HepG2 (cell line): ENCODE measurements at regions not wholly inside any gene's neighbourhood (a gene's known extent, or its start where the extent isn't known, plus 50 kb on each side); places are given as distances from the start of the nearest gene placed in this dataset.

Experiments
- ATAC-seq: fragments of 200-7000 bp; cut with Tn5 transposase; 3 replicates; pipeline ENCODE4 v1.9.1; 2020; ENCODE audit warnings: mild to moderate bottlenecking, moderate library complexity
- BruUV-seq: library from RNA; stranded (reverse); fragments of 400-500 nt; replicated peaks from 2 replicates; lab custom pipeline; 2021; lab: Mats Ljungman, UMichigan
- CTCF ChIA-PET: fragments of 300-600 bp; formaldehyde crosslinking; extraction: SDS; loops from one replicate; lab custom pipeline; 2021; ENCODE audit warnings: low total read pairs, inconsistent platforms, low intra/inter-chr PET ratio; lab: Yijun Ruan, JAX
- POLR2A ChIA-PET: fragments of 350-600 bp; sonication (Branson Sonifier 250); formaldehyde crosslinking; loops from one replicate; lab custom pipeline; 2020; ENCODE audit warnings: antibody characterized with exemption, inconsistent platforms; lab: Yijun Ruan, JAX
- DNase-seq: peaks from one replicate; pipeline ENCODE4 v3.0.0-alpha.2; 2015; ENCODE audit warnings: low spot score
- FAIRE-seq: peaks from 3 replicates; lab custom pipeline; 2011; peaks lifted over from hg19 to GRCh38; lab: Jason Lieb, UNC
- H2AFZ ChIP-seq: one replicate; pipeline ENCODE4 v1.6.1; 2011; ENCODE audit warnings: low read length, inconsistent platforms
- H3K27ac ChIP-seq: fragments of 300-600 bp; 3 replicates; pipeline ENCODE4 v1.8.0; 2011; ENCODE audit warnings: mixed run types, mild to moderate bottlenecking, mixed read lengths, low read length, inconsistent platforms; ENCODE audit not compliant: insufficient read depth; ENCODE audit errors: extremely low read length
- H3K27me3 ChIP-seq, 2 experiments: fragments of 200-600 bp in 1 of 2; 2 replicates in 1 of 2; 3 replicates in 1 of 2; pipeline versions ENCODE4 v1.6.0 to v1.8.0; 2011; ENCODE audit warnings: low read length in 2 of 2, mild to moderate bottlenecking in 2 of 2, moderate library complexity in 2 of 2, inconsistent platforms in 1 of 2; ENCODE audit not compliant: insufficient read depth in 2 of 2, control insufficient read depth in 1 of 2
- H3K36me3 ChIP-seq, 2 experiments: fragments of 200-600 bp in 1 of 2; replicated peaks in 1 of 2; 2 replicates in 1 of 2; 3 replicates in 1 of 2; pipeline versions ENCODE4 v1.5.1 to v1.8.0; 2011; ENCODE audit warnings: low read length in 2 of 2, inconsistent platforms in 1 of 2; ENCODE audit not compliant: insufficient read depth in 2 of 2, control insufficient read depth in 1 of 2
- H3K4me1 ChIP-seq: 2 replicates; pipeline ENCODE4 v1.5.1; 2012; ENCODE audit warnings: low read length, inconsistent platforms; ENCODE audit not compliant: insufficient read depth
- H3K4me2 ChIP-seq: 2 replicates; pipeline ENCODE4 v1.6.0; 2011; ENCODE audit warnings: low read depth, low read length, inconsistent platforms
- H3K4me3 ChIP-seq, 3 experiments: fragments of 200-600 bp in 1 of 3; sonication (generic), shearing (Covaris generic) in 1 of 3; replicated peaks in 1 of 3; 2 replicates each; pipeline ENCODE4 v1.5.1; 2011 to 2016; ENCODE audit warnings: low read length in 3 of 3, inconsistent platforms in 2 of 3, low read depth in 2 of 3, mild to moderate bottlenecking in 2 of 3, control low read depth in 1 of 3, mixed read lengths in 1 of 3; ENCODE audit not compliant: insufficient read depth in 1 of 3
- H3K79me2 ChIP-seq: one replicate; pipeline ENCODE4 v1.6.1; 2011; ENCODE audit warnings: low read length, inconsistent platforms; ENCODE audit not compliant: insufficient read depth
- H3K9ac ChIP-seq: 2 replicates; pipeline ENCODE4 v1.6.0; 2011; ENCODE audit warnings: mild to moderate bottlenecking, low read depth, low read length, inconsistent platforms; ENCODE audit not compliant: insufficient read depth
- H3K9me3 ChIP-seq: 2 replicates; pipeline ENCODE4 v1.5.1; 2012; ENCODE audit warnings: mild to moderate bottlenecking, low read length
- H4K20me1 ChIP-seq: 2 replicates; pipeline ENCODE4 v1.6.0; 2011; ENCODE audit warnings: inconsistent platforms, mild to moderate bottlenecking, low read length, moderate library complexity; ENCODE audit not compliant: insufficient read depth
- DBP ChIP-seq: sonication (generic); formaldehyde crosslinking; IDR thresholded peaks from 2 replicates; pipeline ENCODE4 v1.4.0; 2020; ENCODE audit warnings: missing genetic modification reagents; ENCODE audit errors: not compliant biosample characterization
- ELF4 ChIP-seq: sonication (generic); formaldehyde crosslinking; IDR thresholded peaks from 2 replicates; pipeline ENCODE4 v1.5.0; 2020; ENCODE audit warnings: missing genetic modification reagents, mild to moderate bottlenecking, moderate library complexity, borderline replicate concordance
- FOXK1 ChIP-seq: sonication (generic); formaldehyde crosslinking; IDR thresholded peaks from 2 replicates; pipeline ENCODE4 v1.4.0; 2020; ENCODE audit warnings: low read depth, missing genetic modification reagents, borderline replicate concordance
- HMG20B ChIP-seq: conservative IDR thresholded peaks from 2 replicates; pipeline ENCODE4 v1.6.1; 2016; ENCODE audit warnings: missing genetic modification reagents, missing compliant biosample characterization
- HMGXB3 ChIP-seq: sonication (generic); formaldehyde crosslinking; IDR thresholded peaks from 2 replicates; pipeline ENCODE4 v1.4.0; 2020; ENCODE audit warnings: missing genetic modification reagents, borderline replicate concordance
- LBX2 ChIP-seq: sonication (generic); formaldehyde crosslinking; IDR thresholded peaks from 2 replicates; pipeline ENCODE4 v1.5.0; 2020; ENCODE audit warnings: missing genetic modification reagents, mild to moderate bottlenecking, borderline replicate concordance
- MXD4 ChIP-seq: IDR thresholded peaks from 2 replicates; pipeline ENCODE4 v1.6.1; 2016; ENCODE audit warnings: mild to moderate bottlenecking, missing biosample characterization, missing genetic modification reagents
- SMARCC2 ChIP-seq: fragments of 450-650 bp; IDR thresholded peaks from 2 replicates; pipeline ENCODE4 v1.6.1; 2017; ENCODE audit warnings: antibody characterized with exemption, mild to moderate bottlenecking
- TRAFD1 ChIP-seq: sonication (generic); formaldehyde crosslinking; IDR thresholded peaks from 2 replicates; pipeline ENCODE4 v1.5.1; 2020; ENCODE audit warnings: missing genetic modification reagents, mild to moderate bottlenecking, borderline replicate concordance
- YEATS2 ChIP-seq: sonication (generic); formaldehyde crosslinking; IDR thresholded peaks from 2 replicates; pipeline ENCODE4 v1.4.0; 2020; ENCODE audit warnings: missing genetic modification reagents, borderline replicate concordance
- ZFY ChIP-seq: sonication (generic); formaldehyde crosslinking; IDR thresholded peaks from 2 replicates; pipeline ENCODE4 v1.4.0; 2020; ENCODE audit warnings: missing genetic modification reagents
- ZNF136 ChIP-seq: sonication (generic); formaldehyde crosslinking; IDR thresholded peaks from 2 replicates; pipeline ENCODE4 v1.8.1; 2022; ENCODE audit warnings: low read depth, mild to moderate bottlenecking, moderate library complexity, missing genetic modification reagents
- ZNF251 ChIP-seq: sonication (generic); formaldehyde crosslinking; IDR thresholded peaks from 2 replicates; pipeline ENCODE4 v1.9.0; 2021; ENCODE audit warnings: mild to moderate bottlenecking, missing genetic modification reagents
- ZNF335 ChIP-seq: sonication (generic); formaldehyde crosslinking; IDR thresholded peaks from 2 replicates; pipeline ENCODE4 v1.4.0; 2020; ENCODE audit warnings: missing genetic modification reagents
- ZNF577 ChIP-seq: sonication (generic); formaldehyde crosslinking; IDR thresholded peaks from 2 replicates; pipeline ENCODE4 v1.4.0; 2020; ENCODE audit warnings: mild to moderate bottlenecking, low read depth, missing genetic modification reagents, borderline replicate concordance
- ZNF724P ChIP-seq: sonication (generic); formaldehyde crosslinking; IDR thresholded peaks from 2 replicates; pipeline ENCODE4 v1.8.0; 2022; ENCODE audit warnings: missing genetic modification reagents, borderline replicate concordance
- WGBS: methylation state at CpG from one replicate; pipeline ENCODE4 v1.1.6; 2017; ENCODE audit warnings: low lambda C conversion rate; 5-methylcytosine and 5-hydroxymethylcytosine counted together
- in situ Hi-C: cut with HindIII; loops from 2 replicates; pipeline ENCODE4 v1.10.0; 2017; ENCODE audit warnings: low pct_unique_long_range_greater_than_20kb; ENCODE audit not compliant: extremely low pct_ligation_motif_present
- intact Hi-C: fragments of 100-400 bp; cut with micrococcal nuclease; formaldehyde crosslinking; loops from one replicate; pipeline ENCODE4 v1.10.0; 2022; ENCODE audit not compliant: unreplicated experiment

- no peak overlapping the region for H3K4me2 ChIP-seq
- no peak for DNase-seq
- in situ Hi-C loops (no loop called here), intact Hi-C loops (no loop called here)
- BruUV-seq = no TSS peak
- H2AFZ ChIP-seq = no peak overlapping the region
- ChIA-PET POLR2A (interaction anchor here (0.5 kb wide), 1 partner anchor 279 kb away, joined by 3 read pairs; no protein-coding TSS in a partner anchor), CTCF (no interaction called here)
- no peaks in the 10 kb centered on the region for H3K79me2 ChIP-seq
- H3K9ac ChIP-seq = no peak overlapping the region
- TF ChIP-seq ZNF724P (CRISPR knock-in tag) (no peak), YEATS2 (CRISPR knock-in tag) (no peak), ZNF577 (CRISPR knock-in tag) (no peak), ZNF335 (no peak), HMG20B (CRISPR knock-in tag) (no peak), HMGXB3 (CRISPR knock-in tag) (no peak), MXD4 (no peak), ZFY (CRISPR knock-in tag) (no peak), ELF4 (CRISPR knock-in tag) (no peak), LBX2 (no peak), SMARCC2 (no peak), ZNF136 (CRISPR knock-in tag) (no peak), FOXK1 (no peak), DBP (CRISPR knock-in tag) (no peak), ZNF251 (no peak), TRAFD1 (CRISPR knock-in tag) (no peak)
- FAIRE-seq = no peak
- H3K27me3 ChIP-seq = no peaks in the 10 kb centered on the region
- WGBS = 93% methylated on average over 2 of the region's 2 CpGs
- H3K4me1 ChIP-seq = peaks cover 29% of the 10 kb centered on the region
- no peaks in the 10 kb centered on the region for H3K36me3 ChIP-seq
- no peak for ATAC-seq
- no peaks in the 10 kb centered on the region for H3K9me3 ChIP-seq
- H3K4me3 ChIP-seq = no peak overlapping the region
- H4K20me1 ChIP-seq = no peaks in the 10 kb centered on the region
- H3K27ac ChIP-seq = no peak overlapping the region
Observed at GRCh38 chr6:113627480-113627879, 229.7 kb upstream of the MARCKS start.
